ENCODE measurements at regions not wholly inside any gene's neighbourhood (a gene's known extent, or its start where the extent isn't known, plus 50 kb on each side); places are given as distances from the start of the nearest gene placed in this dataset.
"Not testable (repeated sequence)": the region's sequence is repeated elsewhere in the genome, so short reads cannot be mapped to it uniquely, and the experiment has no call there.

DNA sequence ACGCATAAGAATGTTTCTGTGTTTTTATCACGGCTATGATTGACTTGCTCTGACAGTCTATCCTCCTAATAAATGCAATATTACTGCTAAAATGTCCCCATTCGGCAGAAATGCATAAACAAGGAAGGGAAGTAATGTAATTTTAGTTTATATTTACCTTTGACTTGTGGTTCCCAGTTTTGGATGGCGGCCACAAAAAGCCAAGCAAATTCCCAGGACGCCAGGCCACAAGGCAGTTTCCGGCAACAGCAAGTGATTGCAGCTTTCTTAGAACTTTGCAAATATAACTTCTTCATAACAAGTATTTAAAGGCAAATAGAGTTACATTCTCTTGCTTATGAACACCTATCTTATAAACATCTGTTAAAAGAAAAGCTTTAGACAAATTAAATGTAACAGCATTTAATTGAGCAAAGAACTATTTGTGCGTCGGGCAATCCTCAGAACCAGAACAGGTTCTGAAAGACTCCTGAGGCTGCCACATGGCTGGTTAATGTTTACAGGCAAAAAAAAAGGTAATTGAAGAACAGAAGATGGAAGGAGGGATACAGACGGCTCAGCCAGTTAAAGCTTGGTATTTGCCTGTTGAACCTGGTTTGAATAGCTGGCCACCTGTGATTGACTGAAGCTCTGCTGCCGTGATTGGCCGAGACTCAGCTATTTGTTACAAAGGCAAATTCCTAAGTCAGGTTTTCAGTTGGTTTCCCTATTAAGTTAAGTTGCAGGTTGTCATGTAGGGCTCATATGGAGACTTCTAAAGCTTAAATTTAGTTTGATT is 80.8 kb downstream of the C21orf91 start:
- no peak for DNase-seq (ENCODE audit: low read depth)

- DNase-seq (ENCODE audit: low read depth): no peak
These were observed 83.1 kb downstream of the C21orf91 start for GRCh38 chr21:17736072-17736471.

GRCh38 chr21:17733209-17733608 is 85.9 kb downstream of the C21orf91 start:
- no peak for DNase-seq (ENCODE audit: low read depth)

GRCh38 chr21:17732306-17732705 is 86.8 kb downstream of the C21orf91 start:
- DNase-seq (ENCODE audit: low read depth): no peak

DNA sequence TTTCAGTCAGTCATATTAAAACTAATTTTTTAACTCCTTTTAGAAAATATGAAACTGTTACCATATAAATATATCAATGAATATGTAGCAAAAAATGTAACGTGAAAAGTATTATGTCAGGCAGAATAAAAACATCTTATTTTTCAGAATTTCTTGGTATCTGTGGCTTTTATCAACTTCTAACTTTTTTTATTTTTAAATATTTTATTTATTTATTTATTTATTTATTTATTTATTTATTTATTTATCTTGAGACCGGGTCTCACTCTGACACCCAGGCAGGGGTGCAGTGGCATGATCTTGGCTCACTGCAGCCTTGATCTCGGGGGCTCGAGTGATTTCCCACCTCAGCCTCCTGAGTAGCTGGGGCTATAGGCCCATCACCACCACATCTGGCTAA is 87.6 kb downstream of the C21orf91 start:
- DNase-seq (ENCODE audit: low read depth): no peak

- DNase-seq (ENCODE audit: low read depth): no peak
These were observed 88.4 kb downstream of the C21orf91 start for GRCh38 chr21:17730782-17731181.

DNA sequence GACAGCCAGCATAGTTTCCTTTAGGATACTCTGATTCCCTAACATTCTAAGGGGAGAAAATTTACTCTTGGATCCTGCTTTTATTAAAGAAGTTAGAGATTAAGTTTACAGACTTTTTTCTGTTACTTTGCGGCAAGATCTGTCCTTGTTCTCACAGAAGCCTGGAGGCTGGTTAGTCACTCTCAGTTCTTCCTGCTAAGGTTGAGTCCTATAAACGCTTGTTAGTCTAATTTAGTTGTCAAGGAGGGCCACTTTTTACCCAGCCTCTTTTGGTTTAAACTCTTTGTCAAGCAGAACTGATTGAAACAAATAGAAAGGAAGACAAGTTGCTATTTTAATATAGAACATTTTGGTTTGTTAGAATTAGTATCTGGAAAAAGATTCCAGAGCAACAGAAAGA is 89.7 kb downstream of the C21orf91 start:
- no peak for DNase-seq (ENCODE audit: low read depth)

DNA sequence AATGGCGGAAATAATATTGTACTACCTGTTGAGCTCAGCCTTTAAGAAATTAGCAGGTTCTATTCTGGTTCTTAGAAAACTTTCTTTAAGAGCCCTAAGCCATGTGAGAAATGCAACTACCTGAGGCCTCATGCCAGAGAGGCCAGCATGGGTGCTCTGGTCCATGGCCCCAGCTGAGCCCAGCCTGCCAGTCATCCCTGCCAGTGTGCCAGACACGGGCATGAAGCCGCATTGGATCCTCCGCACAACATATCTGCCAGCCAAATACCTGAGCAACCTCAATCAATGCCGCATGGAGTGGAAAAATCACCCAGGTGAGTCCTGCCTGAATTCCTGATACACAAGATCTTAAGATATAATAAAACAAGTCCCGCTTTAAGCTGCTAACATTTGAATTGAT is 91.8 kb downstream of the C21orf91 start:
- DNase-seq (ENCODE audit: low read depth): no peak

DNA sequence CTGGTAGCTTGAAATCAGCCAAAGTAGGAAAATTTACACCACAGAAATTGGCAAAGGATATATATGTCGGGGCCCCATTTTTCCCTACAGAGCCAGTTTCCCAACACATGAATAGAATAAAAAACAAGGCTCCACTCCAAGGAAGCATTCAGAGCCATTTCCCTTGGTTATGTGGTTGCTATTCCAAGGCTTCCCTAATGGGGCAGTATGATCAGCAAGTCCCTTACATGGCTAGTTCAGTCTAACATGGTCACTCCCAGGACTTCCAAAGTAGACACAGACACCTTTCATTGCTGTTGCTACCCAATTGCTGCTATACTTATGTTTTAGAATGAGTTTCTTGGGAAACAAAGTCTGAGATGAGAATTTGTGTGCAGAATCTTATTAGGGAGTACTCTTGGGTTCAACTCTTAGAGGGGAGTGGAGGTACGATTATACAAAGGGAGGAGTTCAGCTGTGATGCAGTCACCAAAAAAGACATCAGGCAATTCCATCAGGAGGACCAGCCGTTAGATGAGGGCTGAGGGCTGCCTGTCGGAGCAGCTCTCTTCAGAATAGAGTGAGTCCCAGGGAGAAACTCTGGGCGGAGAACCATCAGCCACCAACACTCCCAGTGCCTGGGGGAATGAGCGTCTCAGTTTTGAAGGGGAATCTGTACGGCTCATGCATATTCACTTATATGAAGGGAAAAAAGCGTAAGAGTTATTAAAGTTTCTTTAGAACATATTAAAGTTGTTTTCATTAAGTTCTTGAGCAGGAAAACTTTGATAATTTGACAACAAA is 92.9 kb downstream of the C21orf91 start:
- no peak for DNase-seq (ENCODE audit: low read depth)

- DNase-seq (ENCODE audit: low read depth): no peak
These were observed 93.8 kb downstream of the C21orf91 start for GRCh38 chr21:17725339-17725738.

DNA sequence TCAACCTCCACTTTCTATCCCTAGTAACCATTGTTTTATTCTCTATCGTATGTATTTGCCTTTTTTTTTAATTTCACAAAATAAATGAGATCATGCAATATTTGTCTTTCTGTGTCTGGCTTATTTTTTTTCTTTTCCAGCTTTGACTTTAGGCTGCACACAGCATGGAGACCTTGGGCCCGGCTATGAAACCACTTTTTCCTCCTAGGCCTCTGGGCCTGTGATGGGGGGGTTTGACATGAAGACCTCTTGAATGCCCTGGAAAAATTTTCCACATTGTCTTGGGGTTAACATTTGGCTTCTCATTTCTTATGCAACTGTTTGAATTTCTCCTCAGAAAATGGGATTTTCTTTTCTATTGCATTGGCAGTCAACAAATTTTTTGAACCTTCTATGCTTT is 100.2 kb upstream of the BTG3 start:
- DNase-seq (ENCODE audit: low read depth): no peak

GRCh38 chr21:17711896-17712295 is 99.2 kb upstream of the BTG3 start:
- DNase-seq (ENCODE audit: low read depth): no peak

GRCh38 chr21:17709266-17709611 is 96.5 kb upstream of the BTG3 start:
- no peak for DNase-seq (ENCODE audit: low read depth)

DNA sequence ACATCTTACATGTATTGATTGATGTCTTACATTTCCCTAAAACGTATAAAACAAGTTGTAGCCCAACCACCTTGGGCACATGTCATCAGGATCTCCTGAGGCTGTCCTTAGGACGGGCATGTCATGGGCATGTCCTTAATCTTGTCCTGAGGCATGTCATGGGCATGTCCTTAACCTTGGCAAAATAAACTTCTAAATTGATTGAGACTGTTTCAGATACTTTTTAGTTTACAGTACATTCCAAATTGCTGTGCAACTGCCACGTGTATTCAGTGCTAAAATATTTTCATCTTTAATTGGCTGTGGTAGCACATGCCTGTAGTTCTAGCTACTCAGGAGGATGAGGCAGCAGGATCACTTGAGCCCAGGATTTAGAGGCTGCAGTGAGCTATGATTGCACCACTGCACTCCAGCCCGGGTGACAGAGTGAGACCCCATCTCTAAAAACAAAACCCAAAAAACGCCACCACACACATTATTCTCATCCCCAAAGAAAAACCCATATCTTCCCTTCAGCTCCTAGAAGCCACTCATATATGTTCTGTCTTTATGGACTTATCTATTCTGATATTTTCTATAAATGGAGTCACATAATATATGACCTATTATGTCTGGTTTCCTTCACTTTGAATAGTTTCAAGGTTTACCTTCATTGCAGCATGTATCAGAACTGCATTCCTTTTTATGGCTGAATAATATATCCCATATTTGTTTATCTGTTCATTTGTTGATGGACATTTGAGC is 96.0 kb upstream of the BTG3 start:
- DNase-seq (ENCODE audit: low read depth): no peak

GRCh38 chr21:17699524-17700189 is 87.0 kb upstream of the BTG3 start:
- DNase-seq (ENCODE audit: low read depth): no peak

GRCh38 chr21:17697473-17697872 is 84.8 kb upstream of the BTG3 start:
- no peak for DNase-seq (ENCODE audit: low read depth)

- DNase-seq (ENCODE audit: low read depth): not testable (repeated sequence)
These were observed 81.7 kb upstream of the BTG3 start for GRCh38 chr21:17694416-17694815.

DNA sequence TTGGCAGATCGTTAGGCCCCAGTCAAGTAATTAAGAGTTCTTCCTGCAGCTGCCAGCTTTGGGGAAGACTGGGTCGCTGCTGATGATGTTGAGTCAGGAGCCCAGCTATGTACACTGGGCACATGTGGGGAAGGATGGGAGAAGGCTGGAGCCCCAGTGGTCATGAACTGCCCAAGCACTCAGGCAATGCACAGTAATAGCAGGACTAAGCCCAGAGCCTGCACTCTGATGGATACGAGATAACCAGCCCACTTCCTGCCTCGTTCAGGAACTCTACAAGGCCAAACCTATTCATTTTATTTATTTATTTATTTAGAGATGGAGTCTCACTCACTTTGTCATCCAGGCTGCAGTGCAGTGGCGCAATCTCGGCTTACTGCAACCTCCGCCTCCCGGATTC is 81.1 kb upstream of the BTG3 start:
- DNase-seq (ENCODE audit: low read depth): no peak

GRCh38 chr21:17690078-17690494 is 77.4 kb upstream of the BTG3 start:
- DNase-seq (ENCODE audit: low read depth): no peak

- DNase-seq (ENCODE audit: low read depth): peak; percentile 50
These were observed 76.5 kb upstream of the BTG3 start for GRCh38 chr21:17688912-17689874.

- DNase-seq (ENCODE audit: low read depth): no peak
These were observed 70.2 kb upstream of the BTG3 start for GRCh38 chr21:17682924-17683323.

All from activated T-cell treated with anti-CD3 and anti-CD28 coated beads for 24 hours (primary cell).